BLaER1 treated with 17β-estradiol and CSF1 and Interleukin-3, amounts not matched to agents 10 nM and 100 nM (cell line): ENCODE measurements at regions not wholly inside any gene's neighbourhood (a gene's known extent, or its start where the extent isn't known, plus 50 kb on each side); places are given as distances from the start of the nearest gene placed in this dataset.

Experiments
- H3K27ac ChIP-seq, 11 experiments: shearing (Covaris generic); formaldehyde crosslinking; 2 replicates each; pipeline ENCODE4 v1.8.1; 2022
- H3K27me3 ChIP-seq, 11 experiments: shearing (Covaris generic); formaldehyde crosslinking; 2 replicates each; pipeline ENCODE4 v1.8.1; 2022
- H3K36me3 ChIP-seq, 11 experiments: shearing (Covaris generic); formaldehyde crosslinking; 2 replicates each; pipeline ENCODE4 v1.8.1; 2022
- H3K4me1 ChIP-seq, 10 experiments: shearing (Covaris generic); formaldehyde crosslinking; 2 replicates each; pipeline ENCODE4 v1.8.1; 2022
- H3K4me2 ChIP-seq, 11 experiments: shearing (Covaris generic); formaldehyde crosslinking; 2 replicates each; pipeline ENCODE4 v1.8.1; 2022
- H3K4me3 ChIP-seq, 10 experiments: shearing (Covaris generic); formaldehyde crosslinking; 2 replicates each; pipeline ENCODE4 v1.8.1; 2022
- H3K9ac ChIP-seq, 11 experiments: shearing (Covaris generic); formaldehyde crosslinking; 2 replicates each; pipeline ENCODE4 v1.8.1; 2022
- H3K9me3 ChIP-seq, 11 experiments: shearing (Covaris generic); formaldehyde crosslinking; replicated peaks in 1 of 11; 2 replicates each; pipeline ENCODE4 v1.8.1; 2022
- H4K20me1 ChIP-seq, 11 experiments: shearing (Covaris generic); formaldehyde crosslinking; 2 replicates each; pipeline ENCODE4 v1.8.1; 2022
- Cebpa-rat ChIP-seq, 11 experiments: shearing (Covaris generic); IDR thresholded peaks; 2 replicates each; pipeline ENCODE4 v1.8.1; 2022

GRCh38 chr19:31559494-31559893, 210.3 kb upstream of the TSHZ3 start:
- Histone ChIP-seq H3K9me3 (peaks cover 0 to 12% (median 0%) of the 10 kb centered on the region in 11 experiments; a peak in 5 of 22 replicates), H3K27me3 (no peaks in the 10 kb centered on the region), H3K27ac (no peak overlapping the region), H3K4me2 (no peak overlapping the region), H3K4me3 (no peak overlapping the region), H3K4me1 (no peaks in the 10 kb centered on the region), H4K20me1 (no peaks in the 10 kb centered on the region), H3K9ac (no peak overlapping the region), H3K36me3 (no peaks in the 10 kb centered on the region)
- TF ChIP-seq Cebpa-rat (IDR thresholded peaks at IDR 0.05), result no peak

- Histone ChIP-seq H3K27me3 (no peaks in the 10 kb centered on the region), H4K20me1 (no peaks in the 10 kb centered on the region), H3K27ac (no peak overlapping the region), H3K9me3 (peaks cover 0 to 12% (median 0%) of the 10 kb centered on the region in 11 experiments; a peak in 5 of 22 replicates), H3K4me3 (no peak overlapping the region), H3K4me1 (peaks cover 0 to 6% (median 0%) of the 10 kb centered on the region in 10 experiments; a peak in 5 of 20 replicates), H3K36me3 (no peaks in the 10 kb centered on the region), H3K9ac (no peak overlapping the region), H3K4me2 (no peak overlapping the region)
- no peak for TF ChIP-seq Cebpa-rat (IDR thresholded peaks at IDR 0.05)
Observed at GRCh38 chr19:31560086-31561060, 211.1 kb upstream of the TSHZ3 start.

GRCh38 chr19:31562966-31563612, 213.9 kb upstream of the TSHZ3 start:
- peaks cover 0 to 12% (median 0%) of the 10 kb centered on the region in 11 experiments; a peak in 5 of 22 replicates for H3K9me3 ChIP-seq
- no peaks in the 10 kb centered on the region for H3K27me3 ChIP-seq
- H4K20me1 ChIP-seq, result no peaks in the 10 kb centered on the region
- no peak overlapping the region for H3K9ac ChIP-seq
- peaks cover 0 to 11% (median 0%) of the 10 kb centered on the region in 10 experiments; a peak in 5 of 20 replicates for H3K4me1 ChIP-seq
- no peak overlapping the region for H3K4me3 ChIP-seq
- H3K27ac ChIP-seq, result no peak overlapping the region
- no peaks in the 10 kb centered on the region for H3K36me3 ChIP-seq
- H3K4me2 ChIP-seq, result no peak overlapping the region
- no peak for TF ChIP-seq Cebpa-rat (IDR thresholded peaks at IDR 0.05)

GRCh38 chr19:31567776-31568175, 218.5 kb upstream of the TSHZ3 start:
- H3K4me2 ChIP-seq, result no peak overlapping the region
- H3K36me3 ChIP-seq, result no peaks in the 10 kb centered on the region
- no peaks in the 10 kb centered on the region for H3K9me3 ChIP-seq
- H4K20me1 ChIP-seq, result no peaks in the 10 kb centered on the region
- TF ChIP-seq Cebpa-rat (IDR thresholded peaks at IDR 0.05), result no peak
- peaks cover 0 to 11% (median 0%) of the 10 kb centered on the region in 10 experiments; a peak in 5 of 20 replicates for H3K4me1 ChIP-seq
- H3K27me3 ChIP-seq, result no peaks in the 10 kb centered on the region
- H3K4me3 ChIP-seq, result no peak overlapping the region
- no peak overlapping the region for H3K9ac ChIP-seq
- no peak overlapping the region for H3K27ac ChIP-seq

DNA sequence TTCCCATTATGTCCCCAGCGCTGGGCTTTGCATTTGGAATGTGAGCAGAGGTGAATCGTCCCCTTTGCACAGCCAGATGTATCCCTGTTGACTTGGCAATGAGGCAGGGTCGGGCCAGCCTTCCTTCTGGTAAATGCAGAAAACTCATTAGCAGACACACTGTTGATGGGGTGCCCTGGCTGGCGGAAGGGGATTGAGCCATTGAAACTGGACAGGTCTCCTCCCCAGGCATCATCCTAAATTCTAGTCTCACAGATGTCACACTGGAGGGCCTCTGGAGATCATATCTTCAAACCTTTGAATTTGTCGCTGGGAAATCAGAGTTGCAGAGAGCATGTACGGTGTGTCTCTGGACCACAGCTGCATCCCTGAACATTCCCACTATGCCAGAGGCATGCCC, 219.5 kb upstream of the TSHZ3 start:
- H3K4me2 ChIP-seq, result no peak overlapping the region

DNA sequence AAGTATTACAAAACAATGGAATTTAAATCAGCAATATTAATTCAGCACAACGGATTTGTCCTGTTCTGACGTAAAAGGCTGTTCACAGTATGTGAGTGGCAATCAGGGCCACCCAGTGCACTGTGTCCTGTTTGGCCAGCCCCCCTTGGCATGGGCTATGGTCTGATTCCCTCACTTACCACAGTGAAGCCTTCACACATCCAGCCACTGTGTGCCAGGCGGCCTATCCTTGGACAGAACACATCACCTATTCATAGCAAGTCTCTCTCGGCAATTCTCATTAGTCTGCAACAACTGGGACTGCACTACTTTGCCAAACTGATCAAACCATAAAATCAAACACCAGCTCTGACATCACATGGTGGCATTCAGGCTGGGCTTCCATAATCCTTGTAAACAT, 221.5 kb upstream of the TSHZ3 start:
- H3K4me1 ChIP-seq, result peaks cover 0 to 2% (median 0%) of the 10 kb centered on the region in 10 experiments; a peak in 4 of 20 replicates
- H3K27me3 ChIP-seq, result no peaks in the 10 kb centered on the region
- no peaks in the 10 kb centered on the region for H3K9me3 ChIP-seq
- no peak overlapping the region for H3K4me3 ChIP-seq
- H3K36me3 ChIP-seq, result no peaks in the 10 kb centered on the region
- no peak for TF ChIP-seq Cebpa-rat (IDR thresholded peaks at IDR 0.05)
- no peak overlapping the region for H3K27ac ChIP-seq
- H3K4me2 ChIP-seq, result no peak overlapping the region
- no peaks in the 10 kb centered on the region for H4K20me1 ChIP-seq
- no peak overlapping the region for H3K9ac ChIP-seq

More for the DNA sequence above, 219.5 kb upstream of the TSHZ3 start:
- Histone ChIP-seq H3K36me3 (no peaks in the 10 kb centered on the region), H3K27me3 (no peaks in the 10 kb centered on the region), H3K27ac (no peak overlapping the region), H3K9me3 (no peaks in the 10 kb centered on the region), H3K9ac (no peak overlapping the region), H3K4me3 (no peak overlapping the region), H3K4me1 (peaks cover 0 to 11% (median 0%) of the 10 kb centered on the region in 10 experiments; a peak in 5 of 20 replicates), H4K20me1 (no peaks in the 10 kb centered on the region)
- no peak for TF ChIP-seq Cebpa-rat (IDR thresholded peaks at IDR 0.05)

DNA sequence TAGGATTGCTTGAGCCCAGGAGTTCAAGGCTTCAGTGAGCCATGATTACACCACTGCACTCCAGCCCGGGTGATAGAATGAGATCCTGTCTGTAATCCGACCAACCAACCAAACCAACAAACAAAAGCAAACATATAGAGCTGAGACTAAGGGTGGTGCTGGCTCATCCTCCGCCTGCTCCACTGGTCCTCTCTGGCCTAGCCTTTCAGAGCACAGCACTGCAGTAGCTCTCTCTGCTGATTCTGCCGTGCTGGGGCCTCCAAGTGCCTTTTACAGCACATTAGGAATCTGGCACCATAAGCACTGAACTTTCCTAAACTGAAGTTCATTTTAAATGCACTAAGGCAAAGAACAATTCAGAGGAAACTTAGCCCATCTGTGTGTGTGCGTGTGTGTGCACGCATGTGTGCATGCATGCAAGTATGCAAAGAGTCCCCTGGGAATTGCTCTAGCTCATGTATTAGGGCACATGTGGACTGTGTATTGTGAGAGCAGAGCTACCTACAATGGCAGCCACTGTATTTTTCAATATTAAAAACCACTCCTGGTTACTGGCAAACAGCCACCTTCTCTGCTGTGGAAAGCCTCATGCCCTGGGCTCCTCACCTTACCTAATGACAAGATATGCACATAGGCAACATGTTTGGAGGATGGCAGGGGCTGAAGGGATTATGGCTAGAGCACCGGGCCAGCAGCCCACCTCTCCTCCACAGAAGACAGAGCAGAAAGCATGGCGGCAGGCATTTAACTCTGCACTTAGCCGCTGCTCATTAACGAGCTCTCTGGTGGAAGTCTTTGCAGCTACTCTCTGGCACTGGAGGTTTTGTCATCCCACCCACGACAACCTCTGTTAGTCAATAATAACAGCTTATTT, 223.1 kb upstream of the TSHZ3 start:
- H3K4me2 ChIP-seq, result no peak overlapping the region
- H4K20me1 ChIP-seq, result no peaks in the 10 kb centered on the region
- H3K4me1 ChIP-seq, result peaks cover 0 to 6% (median 0%) of the 10 kb centered on the region in 10 experiments; a peak in 2 of 20 replicates

GRCh38 chr19:31572976-31573298, 223.7 kb upstream of the TSHZ3 start:
- Histone ChIP-seq H3K27me3 (no peaks in the 10 kb centered on the region), H3K4me2 (no peak overlapping the region), H3K27ac (no peak overlapping the region), H3K4me3 (no peak overlapping the region), H4K20me1 (no peaks in the 10 kb centered on the region), H3K9me3 (peaks cover 0 to 8% (median 0%) of the 10 kb centered on the region in 11 experiments; a peak in 7 of 22 replicates), H3K36me3 (no peaks in the 10 kb centered on the region), H3K4me1 (peaks cover 0 to 12% (median 0%) of the 10 kb centered on the region in 10 experiments; a peak in 8 of 20 replicates), H3K9ac (no peak overlapping the region)
- TF ChIP-seq Cebpa-rat (IDR thresholded peaks at IDR 0.05), result no peak

More for the DNA sequence above, 223.1 kb upstream of the TSHZ3 start:
- no peaks in the 10 kb centered on the region for H3K27me3 ChIP-seq
- H3K9ac ChIP-seq, result no peak overlapping the region
- no peak overlapping the region for H3K27ac ChIP-seq
- H3K36me3 ChIP-seq, result no peaks in the 10 kb centered on the region
- peaks cover 0 to 2% (median 0%) of the 10 kb centered on the region in 11 experiments; a peak in 3 of 22 replicates for H3K9me3 ChIP-seq
- H3K4me3 ChIP-seq, result no peak overlapping the region
- no peak for TF ChIP-seq Cebpa-rat (IDR thresholded peaks at IDR 0.05)
